ENCODE measurements at regions not wholly inside any gene's neighbourhood (a gene's known extent, or its start where the extent isn't known, plus 50 kb on each side); places are given as distances from the start of the nearest gene placed in this dataset.

GRCh38 chr3:25043177-25043576 is 384.9 kb upstream of the RARB start:
- peak; percentile 18 for DNase-seq (ENCODE audit: low read depth)

GRCh38 chr3:25043749-25044148 is 384.3 kb upstream of the RARB start:
- DNase-seq (ENCODE audit: low read depth): no peak

GRCh38 chr3:25044762-25045710 is 383.0 kb upstream of the RARB start:
- DNase-seq (ENCODE audit: low read depth): no peak

GRCh38 chr3:25046911-25047771 is 380.9 kb upstream of the RARB start:
- DNase-seq (ENCODE audit: low read depth): peak; percentile 55

- no peak for DNase-seq (ENCODE audit: low read depth)
These were observed 378.8 kb upstream of the RARB start for GRCh38 chr3:25049304-25049703.

GRCh38 chr3:25053360-25053759 is 374.7 kb upstream of the RARB start:
- no peak for DNase-seq (ENCODE audit: low read depth)

- no peak for DNase-seq (ENCODE audit: low read depth)
These were observed 371.9 kb upstream of the RARB start for GRCh38 chr3:25056036-25056755.

GRCh38 chr3:25056803-25057351 is 371.2 kb upstream of the RARB start:
- no peak for DNase-seq (ENCODE audit: low read depth)

GRCh38 chr3:25057379-25057778 is 370.7 kb upstream of the RARB start:
- DNase-seq (ENCODE audit: low read depth): no peak

- DNase-seq (ENCODE audit: low read depth): no peak
These were observed 363.4 kb upstream of the RARB start for GRCh38 chr3:25064681-25065080.

GRCh38 chr3:25069970-25070369 is 358.1 kb upstream of the RARB start:
- DNase-seq (ENCODE audit: low read depth): no peak

GRCh38 chr3:25071846-25072245 is 356.2 kb upstream of the RARB start:
- DNase-seq (ENCODE audit: low read depth): no peak

GRCh38 chr3:25073423-25073822 is 354.6 kb upstream of the RARB start:
- DNase-seq (ENCODE audit: low read depth): no peak

- DNase-seq (ENCODE audit: low read depth): no peak
These were observed 353.9 kb upstream of the RARB start for GRCh38 chr3:25074149-25074548.

- no peak for DNase-seq (ENCODE audit: low read depth)
These were observed 347.6 kb upstream of the RARB start for GRCh38 chr3:25080461-25080860.

GRCh38 chr3:25084016-25084415 is 344.0 kb upstream of the RARB start:
- DNase-seq (ENCODE audit: low read depth): no peak

GRCh38 chr3:25086721-25087120 is 341.3 kb upstream of the RARB start:
- DNase-seq (ENCODE audit: low read depth): no peak

GRCh38 chr3:25088284-25088683 is 339.8 kb upstream of the RARB start:
- DNase-seq (ENCODE audit: low read depth): no peak

GRCh38 chr3:25090698-25091453 is 337.2 kb upstream of the RARB start:
- no peak for DNase-seq (ENCODE audit: low read depth)

GRCh38 chr3:25091934-25092333 is 336.1 kb upstream of the RARB start:
- DNase-seq (ENCODE audit: low read depth): no peak
